Stimulated activated CD4-positive, alpha-beta T cell treated with anti-CD3 and anti-CD28 coated beads, Interleukin-15, amount 100 ng/mL, for 24 hours (primary cell): ENCODE measurements at regions not wholly inside any gene's neighbourhood (a gene's known extent, or its start where the extent isn't known, plus 50 kb on each side); places are given as distances from the start of the nearest gene placed in this dataset.
"Not testable (repeated sequence)": the region's sequence is repeated elsewhere in the genome, so short reads cannot be mapped to it uniquely, and the experiment has no call there.

Experiments used
- DNase-seq: peaks from one replicate; pipeline ENCODE4 v3.0.0-alpha.2; 2020

DNA sequence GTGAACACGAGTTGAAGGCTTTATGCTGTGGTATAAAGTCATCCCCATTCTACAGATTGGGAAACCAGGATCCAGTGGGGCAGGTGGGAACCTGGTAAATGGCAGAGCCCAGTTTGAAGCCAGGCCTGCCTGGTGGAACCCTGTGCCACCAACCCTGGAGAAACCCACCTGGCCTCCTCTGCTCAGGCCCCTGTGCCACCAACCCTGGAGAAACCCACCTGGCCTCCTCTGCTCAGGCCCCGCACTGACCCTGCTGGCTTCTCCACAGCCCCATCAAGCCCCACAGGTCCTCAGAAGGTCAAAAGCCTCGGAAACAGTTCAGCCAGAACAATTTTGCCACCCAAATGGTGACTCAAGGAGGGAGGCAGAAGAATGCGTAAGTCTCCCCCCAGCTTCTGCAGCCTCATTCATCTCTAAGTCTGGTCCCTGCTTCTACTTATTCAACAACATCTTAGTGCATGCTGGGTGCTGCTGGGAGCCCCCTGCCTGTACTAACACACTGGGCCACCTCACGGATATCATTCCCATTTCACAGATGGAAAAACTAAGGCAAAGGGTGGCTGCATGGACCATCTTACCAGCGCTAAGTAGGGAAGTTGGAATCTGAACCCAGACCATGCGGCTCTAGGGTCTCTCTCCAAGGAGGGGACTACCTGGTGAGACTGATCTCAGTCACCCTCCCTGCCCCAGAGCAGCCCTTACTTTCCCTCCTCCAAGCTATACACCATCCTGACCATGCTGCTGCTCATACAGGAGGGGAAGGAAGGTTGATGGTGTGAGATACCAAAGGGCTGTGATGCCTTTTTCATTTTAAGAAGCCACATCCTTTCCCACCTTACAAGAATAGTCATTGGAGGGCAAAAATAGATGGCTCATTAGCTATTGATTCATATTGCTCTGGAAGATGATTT, 93.7 kb upstream of the ID2 start:
- DNase-seq: no peak

DNA sequence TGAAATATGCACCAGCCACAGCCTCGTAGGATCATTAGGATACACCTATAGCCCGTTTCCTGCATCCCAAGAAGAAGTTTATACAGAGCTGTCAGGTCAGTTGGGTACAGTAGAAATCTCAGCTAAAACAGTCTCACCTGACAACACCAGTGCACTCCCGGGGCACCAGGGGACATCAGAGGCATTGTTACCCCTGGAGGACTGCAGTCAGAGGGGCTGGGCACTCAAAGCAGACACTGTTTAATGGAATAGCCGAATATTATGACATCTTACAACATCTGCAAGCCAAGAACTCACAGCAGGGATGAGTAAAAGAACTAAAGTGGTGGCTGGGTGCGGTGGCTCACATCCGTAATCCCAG, 93.0 kb upstream of the ID2 start:
- no peak for DNase-seq

DNA sequence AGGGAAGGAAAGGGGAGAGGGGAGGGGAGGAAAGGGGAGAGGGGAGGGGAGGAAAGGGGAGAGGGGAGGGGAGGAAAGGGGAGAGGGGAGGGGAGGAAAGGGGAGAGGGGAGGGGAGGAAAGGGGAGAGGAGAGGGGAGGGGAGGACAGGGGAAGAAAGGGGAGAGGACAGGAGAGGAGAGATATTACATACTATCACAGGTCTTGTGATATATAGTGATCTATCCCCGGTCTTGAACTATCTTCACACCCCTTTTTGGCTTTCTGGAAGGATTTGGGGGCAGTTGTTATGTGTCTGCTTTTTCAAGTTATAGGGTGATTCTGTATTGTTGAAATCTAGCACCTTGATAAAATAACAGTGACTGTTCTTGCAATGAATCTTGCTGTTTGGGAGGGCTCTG, 92.1 kb upstream of the ID2 start:
- no peak for DNase-seq

DNA sequence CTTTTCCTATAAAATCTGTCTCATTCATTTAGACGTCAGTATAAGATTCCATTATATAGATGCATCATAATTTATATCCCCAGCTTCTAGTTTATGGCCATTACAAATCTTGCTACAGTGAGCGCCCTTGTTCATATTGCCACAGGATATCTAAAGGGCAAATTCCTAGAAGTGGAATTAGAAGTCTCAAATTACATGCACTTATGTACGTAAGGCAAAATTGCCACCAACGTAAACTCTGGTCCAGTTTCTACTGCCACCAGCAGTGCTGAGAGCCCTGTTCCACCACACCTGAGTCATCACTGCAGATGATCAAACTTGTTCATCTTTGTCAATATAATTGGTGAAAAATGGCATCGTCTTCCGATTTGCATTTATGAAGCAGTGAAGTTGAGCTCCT, 90.9 kb upstream of the ID2 start:
- no peak for DNase-seq

DNA sequence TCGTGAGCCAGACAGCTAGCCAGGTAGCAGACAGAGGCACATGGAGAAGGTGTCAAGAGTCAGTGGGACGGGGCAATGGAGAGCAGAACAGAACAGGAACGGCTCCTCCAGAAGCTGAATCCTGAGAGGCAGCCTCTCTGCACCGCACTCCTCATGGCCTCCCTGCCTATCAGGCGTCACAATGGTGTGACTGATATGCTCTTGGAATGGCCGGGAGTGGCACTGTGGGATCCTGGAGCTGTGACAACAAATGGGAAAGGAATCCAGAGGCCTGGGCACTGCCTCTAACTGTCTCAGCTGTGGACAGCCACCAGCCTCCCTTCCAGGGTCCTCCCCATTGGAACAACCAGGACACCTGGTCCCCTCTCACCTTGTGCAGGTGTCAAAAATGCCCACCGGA, 89.1 kb upstream of the ID2 start:
- no peak for DNase-seq

DNA sequence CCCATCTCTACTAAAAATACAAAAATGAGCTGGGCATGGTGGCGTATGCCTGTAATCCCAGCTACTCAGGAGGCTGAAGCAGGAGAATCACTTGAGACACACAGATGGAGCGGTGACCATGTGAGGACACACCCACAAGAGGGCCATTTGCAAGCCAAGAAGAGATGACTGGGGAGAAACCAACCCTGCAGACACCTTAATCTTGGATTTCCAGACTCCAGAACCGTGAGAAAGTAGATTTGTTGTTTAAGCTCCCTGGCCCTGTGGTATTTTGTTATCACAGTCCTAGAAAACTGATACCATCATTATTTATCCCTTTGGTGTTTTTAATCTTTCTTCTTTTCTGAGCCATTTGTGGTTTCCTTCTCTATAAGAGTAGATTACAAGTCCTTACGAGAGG, 88.6 kb upstream of the ID2 start:
- DNase-seq: no peak

DNA sequence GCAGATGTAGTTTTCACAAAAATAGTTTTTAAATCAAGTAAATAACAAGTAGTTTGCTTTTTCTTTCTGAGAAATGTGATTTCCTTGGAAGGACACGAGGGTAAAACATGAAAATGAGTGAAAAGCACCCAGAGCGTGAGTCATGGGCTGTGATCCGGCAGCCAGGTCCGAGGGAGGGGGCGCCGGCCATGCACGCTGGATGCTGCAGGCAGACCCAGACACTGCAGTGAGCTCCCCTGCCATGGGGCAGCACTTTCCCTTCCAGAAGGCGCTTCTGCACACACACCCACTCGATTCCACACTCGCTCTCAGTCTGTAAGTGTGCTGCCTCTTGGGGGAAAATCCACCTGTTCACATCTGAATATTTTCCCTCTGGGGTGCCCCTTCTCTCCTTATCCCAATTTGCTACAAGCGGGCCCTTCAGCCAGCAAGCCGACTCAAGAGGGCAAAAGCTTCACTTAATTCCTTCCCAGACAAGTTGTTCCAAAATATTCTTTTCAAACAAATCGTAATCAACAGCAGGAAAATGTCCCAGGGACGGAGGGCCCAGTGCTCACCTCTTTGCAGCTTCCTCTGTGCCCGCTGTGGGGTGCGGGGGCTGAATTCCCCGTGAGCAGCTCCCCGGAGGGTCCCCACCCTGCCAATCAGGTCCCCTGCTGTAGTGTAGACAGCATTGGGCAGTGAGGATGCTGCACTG, 87.0 kb upstream of the ID2 start:
- peak; percentile 36 for DNase-seq

DNA sequence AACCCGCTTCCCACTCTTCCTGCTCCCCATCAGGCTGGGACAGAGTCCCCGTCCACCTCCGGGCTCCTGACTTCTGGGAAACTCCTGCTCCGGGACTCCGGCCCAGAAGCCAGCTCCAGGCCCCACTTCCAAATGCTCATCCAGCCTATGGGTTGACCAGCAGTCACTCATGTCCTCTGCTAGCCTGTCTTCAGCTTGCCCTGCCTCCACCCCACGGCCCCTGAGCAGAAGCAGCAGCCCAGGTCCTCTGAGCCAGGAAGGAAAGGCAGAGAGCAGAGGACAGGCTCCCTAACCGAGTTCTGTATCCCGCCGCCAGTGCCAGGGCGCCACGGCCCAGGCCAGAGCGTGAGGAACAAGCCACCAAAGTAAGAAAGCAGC, 86.4 kb upstream of the ID2 start:
- DNase-seq: no peak

DNA sequence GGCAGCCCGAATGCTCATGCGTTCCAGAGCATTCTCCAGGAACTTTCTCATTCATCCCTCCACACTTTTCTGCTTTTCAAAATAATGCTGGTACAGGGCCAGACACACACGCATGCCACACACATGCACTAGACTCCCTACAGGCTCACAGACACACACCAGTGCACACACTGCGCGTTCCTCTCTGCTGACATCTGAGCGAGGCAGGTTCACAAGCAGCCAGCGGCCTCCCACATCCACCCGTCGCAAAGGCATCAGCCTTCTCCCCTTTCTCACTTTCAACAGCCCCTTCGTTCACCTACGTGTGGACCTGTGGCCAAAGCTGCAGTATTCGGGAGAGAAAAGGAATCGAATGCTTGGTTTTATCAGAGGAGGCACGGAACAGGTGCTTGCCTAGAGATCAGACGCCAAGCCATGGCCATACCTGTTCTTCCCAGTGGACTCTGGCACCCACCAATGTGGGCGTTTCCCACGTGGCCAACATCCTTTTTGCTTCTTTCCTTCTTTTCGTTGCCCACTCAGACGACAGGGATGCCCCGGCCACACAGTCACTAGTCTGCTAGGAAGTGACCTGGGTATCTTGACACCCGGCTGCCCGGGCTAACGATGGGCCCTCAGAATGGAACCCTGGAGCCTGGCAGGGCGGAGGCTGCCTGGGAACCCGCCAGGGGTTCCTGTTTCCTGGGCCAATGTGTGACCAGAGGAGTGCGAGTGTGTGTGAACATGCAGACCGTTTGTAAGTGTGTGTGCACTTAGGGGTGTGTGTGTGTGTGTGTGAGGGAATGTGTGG, 85.8 kb upstream of the ID2 start:
- DNase-seq: no peak

DNA sequence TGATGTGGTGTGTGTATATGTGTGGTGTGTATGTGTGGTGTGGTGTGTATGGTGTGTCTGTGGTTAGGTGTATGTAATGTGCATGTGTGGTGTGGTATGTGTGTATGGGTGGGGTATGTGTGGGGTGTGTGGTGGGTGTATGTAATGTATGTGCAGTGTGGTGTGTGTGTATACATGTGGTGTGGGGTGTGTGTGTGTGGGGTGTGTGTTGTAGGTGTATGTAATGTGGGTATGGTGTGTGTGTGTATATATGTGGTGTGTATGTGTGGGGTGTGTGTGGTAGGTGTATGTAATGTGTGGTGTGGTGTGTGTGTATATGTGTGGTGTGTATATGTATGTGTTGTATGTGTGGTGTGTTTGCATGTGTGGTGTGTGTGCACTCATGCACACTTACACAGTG, 84.8 kb upstream of the ID2 start:
- DNase-seq: no peak

DNA sequence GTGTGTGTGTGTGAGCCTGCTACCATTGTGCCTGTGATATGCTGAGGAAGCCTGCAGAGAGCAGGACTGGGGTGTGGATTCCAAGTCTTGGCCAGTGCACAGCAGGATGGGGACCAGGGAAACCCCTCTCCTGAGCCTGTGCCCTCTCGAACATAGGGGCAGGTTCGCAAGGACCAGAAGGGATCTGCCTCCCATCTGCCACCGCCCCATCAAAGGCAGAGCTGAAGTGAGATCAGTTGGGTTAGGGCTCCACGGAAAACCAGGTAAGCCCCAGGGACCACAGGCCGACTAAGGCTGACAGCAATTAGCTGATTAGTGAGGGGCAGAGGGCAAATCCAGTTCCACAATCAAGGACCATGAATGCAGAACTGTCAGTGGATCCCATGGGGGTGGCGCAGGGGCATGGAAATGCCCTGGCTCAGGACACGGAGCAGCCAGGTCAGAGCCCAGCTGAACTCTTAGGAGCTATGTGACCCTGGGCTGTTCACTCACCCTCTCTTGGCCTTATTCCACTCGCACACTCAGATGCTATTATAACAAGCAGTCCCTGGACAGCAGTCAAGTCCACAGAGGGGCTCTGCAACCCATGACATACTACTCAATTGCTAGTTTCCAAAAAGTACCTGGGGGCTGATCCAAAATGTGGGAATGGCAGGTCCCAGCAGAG, 84.2 kb upstream of the ID2 start:
- no peak for DNase-seq

DNA sequence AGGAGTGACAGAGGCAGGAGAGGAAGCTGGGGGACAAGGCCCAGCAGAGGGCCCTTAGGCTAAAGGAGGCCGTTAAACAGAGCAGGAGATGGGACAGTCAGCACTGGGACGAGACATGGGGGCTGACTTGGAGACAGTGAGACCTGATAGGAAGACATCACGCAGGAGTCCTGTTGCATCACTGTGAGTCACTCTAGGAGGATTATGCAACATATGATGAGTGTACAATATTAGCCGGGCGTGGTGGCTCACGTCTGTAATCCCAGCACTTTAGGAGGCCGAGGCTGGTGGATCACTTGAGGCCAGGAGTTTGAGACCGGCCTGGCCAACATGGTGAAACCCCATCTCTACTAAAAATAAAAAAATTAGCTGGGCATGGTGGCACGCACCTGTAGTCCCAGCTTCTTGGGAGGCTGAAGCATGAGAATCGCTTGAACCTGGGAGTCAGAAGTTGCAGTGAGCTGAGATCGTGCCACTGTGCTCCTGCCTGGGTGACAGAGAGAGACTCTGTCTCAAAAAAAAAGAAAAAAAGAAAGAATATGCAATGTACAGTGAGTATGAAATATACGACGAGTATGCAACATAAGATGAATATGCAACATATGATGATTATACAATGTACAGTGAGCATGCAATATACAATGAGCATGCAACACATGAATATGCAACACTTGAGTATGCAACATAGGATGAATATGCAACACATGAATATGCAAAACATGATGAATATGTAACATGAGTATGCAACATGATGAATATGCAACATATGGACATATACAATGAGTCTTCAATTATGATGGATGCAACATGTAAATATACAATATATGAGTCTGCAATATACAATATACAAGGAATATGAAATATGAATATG, 83.3 kb upstream of the ID2 start:
- DNase-seq: no peak

DNA sequence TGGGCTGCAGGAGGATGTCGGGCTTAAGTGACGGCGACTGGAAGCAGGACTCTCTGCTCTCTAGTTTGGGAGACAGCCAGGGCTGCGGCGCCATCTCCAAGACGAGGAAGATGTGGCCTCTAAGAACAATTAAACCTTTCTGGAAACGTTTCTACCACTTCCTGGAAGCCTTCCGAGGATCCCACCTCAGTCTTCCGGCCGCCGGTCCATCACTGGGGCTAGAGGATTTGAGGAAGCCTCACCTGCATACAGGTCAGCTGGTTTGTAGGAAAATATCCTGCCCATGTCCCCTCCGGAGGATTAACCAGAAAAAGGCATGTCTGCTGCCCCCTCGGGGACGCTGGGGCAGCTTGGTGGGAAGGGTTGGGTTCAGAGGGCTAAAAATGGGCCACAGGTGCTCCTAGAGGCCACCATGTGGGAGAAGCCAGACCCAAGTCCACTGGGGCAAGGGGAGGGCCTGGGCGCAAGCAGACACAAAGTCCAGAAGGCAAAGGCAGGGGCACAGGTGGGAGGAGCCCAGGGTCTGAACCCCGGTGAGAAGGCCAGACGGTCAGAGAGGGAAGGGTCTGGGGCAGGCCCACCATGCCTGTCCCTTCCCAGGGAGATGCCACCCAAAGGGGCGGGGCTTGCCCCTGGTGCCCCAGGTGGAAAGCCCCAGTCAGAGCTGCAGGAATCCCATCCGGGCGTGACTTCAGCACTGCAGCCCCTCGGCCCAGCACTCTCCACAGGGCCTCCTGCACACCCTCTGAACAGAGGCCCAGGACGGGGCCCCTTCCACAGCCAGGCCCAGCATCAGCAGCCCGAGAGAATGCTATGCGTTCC, 82.2 kb upstream of the ID2 start:
- no peak for DNase-seq

DNA sequence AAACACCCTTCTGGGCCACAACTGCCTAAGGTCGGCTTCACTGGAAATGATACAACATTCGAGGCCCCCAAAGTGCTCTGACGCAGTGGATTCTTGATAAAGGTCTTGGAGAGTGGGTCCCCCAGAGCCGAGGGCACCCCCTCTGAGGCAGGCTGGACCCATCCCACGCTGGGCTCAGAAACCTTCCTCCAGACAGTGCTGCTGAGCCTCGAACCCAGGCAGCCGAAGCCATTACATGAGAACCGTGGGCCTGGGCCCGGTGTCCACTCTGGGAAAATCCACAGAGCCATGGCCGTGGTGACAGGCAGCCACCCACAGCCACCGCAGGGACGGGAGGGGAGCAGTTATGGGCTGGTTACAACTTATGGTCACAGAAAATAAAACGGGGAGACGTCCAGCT, 81.4 kb upstream of the ID2 start:
- no peak for DNase-seq

DNA sequence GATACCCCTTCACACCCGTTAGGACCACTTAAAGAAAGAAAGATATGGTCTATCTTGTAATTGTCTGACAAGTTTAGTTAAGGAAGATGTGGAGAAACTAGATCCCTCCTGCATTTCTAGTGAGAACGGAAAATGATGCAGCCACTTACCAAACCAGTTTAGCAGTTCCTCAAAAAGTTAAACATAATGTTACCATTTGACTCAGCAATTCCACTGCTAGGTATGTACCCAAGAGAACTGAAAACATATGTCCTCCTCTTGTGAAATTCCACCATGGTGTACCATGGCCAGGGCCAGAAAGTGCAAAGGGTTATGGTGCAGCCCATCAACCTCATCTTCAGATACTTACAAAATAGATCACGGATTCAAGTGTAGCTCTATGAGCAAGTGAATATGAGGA, 79.0 kb upstream of the ID2 start:
- no peak for DNase-seq

DNA sequence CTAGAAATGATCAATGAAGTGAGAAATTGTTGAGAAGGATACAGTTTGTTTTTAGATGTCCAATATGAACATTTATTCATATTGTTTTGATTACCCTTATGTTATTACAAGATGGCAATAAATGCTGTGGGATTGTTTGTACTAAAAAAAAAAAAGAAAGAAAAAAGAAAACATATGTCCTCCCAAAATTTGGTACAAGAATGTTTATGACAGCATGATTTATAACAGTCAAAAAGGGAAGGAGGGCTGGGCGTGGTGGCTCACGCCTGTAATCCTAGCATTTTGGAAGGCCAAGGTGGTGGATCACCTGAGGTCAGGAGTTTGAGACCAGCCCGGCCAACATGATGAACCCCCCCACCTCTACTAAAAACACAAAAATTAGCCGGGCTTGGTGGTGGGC, 78.5 kb upstream of the ID2 start:
- DNase-seq: not testable (repeated sequence)

DNA sequence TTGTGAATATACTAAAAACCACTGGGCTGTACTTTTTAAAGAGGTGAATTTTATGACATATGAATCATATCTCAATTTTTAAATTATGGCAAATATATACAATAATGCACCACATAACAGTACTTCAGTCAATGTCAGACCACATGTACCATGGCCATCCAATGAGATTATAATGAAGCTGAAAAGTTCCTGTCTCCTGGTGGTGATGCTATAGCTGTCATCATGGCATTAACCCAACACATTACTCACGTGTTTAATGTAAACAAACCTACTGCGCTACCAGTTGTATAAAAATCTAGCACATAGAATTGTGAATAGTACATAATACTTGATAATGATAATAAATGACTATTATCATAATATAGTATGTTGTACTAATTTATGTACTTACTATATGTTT, 77.6 kb upstream of the ID2 start:
- DNase-seq: no peak

DNA sequence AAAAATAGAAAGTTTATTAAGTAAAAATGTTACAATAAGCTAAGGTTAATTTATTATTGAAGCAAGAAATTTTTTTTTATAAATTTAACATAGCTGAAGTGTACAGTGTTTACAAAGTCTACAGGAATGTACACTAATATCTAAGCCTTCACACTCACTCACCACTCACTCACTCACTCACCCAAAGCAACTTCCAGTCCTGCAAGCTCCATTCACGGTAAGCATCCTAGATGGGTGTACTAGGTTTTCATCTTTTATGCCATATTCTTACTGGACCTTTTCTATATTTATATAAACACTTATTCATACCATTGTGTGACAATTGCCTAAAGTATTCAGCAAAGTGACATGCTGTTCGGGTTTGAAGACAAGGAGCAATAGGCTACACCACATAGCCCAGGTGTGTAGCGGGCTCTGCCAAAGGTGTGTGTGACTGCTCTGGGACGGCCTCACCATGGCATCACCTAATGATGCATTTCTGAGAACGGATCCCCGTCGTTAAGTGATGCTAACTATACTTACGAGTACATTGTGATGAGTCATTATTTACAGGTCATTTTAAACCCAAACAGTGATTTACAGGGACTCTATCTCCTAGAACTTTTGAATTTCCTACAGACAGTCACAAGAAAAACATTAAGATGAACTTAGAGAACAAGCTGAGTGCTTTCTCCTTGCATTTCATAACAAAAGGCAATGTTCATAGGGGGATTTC, 76.3 kb upstream of the ID2 start:
- no peak for DNase-seq

DNA sequence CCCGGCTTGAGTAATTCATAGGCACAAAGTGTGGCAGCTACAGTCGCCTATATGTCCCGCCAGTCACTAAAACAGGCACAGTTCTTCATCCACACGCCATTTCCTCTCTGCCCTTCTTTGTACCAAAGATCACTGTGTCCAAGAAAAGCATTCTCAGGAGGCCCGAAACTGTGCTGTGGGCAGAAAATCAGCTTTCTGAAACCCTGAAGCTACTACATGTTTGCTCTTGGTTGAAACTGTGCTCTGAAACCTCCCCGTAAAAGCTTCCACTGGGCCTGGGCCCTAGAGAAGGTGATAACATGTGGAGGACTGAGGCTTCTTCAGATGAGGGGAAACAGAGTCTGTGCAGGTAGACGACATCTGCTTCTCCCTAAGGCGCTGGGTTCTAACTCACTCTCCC, 75.6 kb upstream of the ID2 start:
- no peak for DNase-seq

DNA sequence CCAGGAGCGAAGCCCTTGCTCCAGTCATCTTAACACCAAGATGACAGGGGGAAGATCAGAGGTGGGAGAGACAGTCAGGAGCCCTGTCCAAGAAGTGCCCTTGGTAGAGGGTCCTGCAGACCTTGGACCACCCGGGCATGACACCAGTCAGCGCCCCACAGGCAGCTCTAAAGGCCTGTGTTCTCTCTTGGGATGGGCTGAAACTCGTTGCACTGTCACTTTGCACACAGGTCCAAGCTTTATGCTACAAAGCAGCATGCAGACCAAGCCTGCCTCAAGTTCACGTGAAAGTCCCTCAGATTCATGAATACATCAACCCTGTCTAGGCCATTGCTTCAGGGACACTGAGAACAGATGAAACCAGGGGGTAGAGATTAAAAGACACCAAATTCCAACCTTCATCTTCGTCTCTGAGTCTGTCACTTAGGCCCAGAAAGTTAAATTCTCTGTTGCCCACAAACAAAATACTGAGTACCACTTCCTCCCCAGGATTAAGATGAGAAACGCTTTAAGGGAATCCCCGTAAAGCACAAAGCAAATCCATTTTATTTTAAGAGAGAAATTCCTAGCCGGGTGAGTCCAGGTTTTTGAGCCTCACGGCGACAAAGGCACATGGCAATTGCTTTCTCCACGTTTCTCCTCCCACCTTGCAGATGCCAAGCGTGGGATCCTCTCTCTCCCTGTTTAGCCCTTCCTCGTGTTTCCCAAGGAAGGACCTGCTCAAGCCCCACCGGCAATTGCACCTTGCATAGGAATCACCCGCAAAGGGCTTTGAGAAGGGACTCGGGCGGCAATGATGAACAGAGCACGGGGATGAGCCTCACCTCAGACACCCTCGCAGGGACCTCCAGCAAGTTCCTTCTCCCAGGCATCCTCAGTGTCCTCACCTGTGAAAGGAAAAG, 75.0 kb upstream of the ID2 start:
- DNase-seq: no peak
